DMS 273 (cell line): ENCODE measurements at regions not wholly inside any gene's neighbourhood (a gene's known extent, or its start where the extent isn't known, plus 50 kb on each side); places are given as distances from the start of the nearest gene placed in this dataset.

ENCODE experiments used
- DNase-seq: peaks from one replicate; lab custom pipeline; 2025; ENCODE audit not compliant: unreplicated experiment; lab: John Stamatoyannopoulos, UW

DNA sequence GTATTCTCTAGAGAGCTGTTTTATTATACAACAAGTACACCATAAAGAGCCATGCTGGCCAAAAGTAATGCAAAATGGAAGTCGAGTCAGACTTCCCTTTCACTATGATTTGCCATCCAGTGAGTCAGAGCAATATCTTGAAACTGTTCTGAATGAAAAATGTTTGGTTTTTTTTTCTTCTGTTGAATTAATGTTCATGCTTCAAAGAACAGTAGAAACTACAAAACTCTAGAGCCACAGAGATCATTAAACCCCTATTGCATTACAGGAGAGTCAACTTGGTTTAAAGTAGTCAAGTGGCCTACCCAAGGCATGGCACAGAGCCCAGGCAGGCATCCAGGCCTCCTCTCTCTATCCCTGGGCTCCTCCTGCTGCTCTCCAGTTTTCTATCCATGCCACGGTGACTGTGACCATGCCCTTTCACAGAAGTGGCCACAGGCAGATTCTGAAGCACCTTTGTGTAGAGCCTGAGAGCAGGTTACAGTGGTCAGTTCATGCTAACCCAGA, 358.9 kb downstream of the DEPDC1B start:
- DNase-seq: peak; percentile 29

DNA sequence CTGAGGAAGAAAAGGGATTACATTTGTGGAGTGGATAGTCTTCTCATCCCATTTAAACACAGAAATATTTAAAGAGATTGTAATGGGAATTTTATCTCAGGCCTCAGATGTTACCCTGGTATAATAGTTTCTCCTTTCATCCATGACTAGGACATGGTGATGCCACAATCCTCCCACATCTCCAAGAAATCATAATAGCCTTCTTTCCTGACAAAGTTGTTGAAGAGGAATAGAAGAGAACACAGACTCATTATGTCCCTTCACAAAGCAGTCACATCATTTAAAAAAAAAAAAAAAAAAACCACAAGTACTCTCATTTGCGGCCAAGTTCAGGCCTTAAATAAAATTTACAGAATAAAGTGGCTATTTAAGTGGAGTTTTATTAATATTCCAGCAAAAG, 359.6 kb downstream of the DEPDC1B start:
- DNase-seq: no peak

DNA sequence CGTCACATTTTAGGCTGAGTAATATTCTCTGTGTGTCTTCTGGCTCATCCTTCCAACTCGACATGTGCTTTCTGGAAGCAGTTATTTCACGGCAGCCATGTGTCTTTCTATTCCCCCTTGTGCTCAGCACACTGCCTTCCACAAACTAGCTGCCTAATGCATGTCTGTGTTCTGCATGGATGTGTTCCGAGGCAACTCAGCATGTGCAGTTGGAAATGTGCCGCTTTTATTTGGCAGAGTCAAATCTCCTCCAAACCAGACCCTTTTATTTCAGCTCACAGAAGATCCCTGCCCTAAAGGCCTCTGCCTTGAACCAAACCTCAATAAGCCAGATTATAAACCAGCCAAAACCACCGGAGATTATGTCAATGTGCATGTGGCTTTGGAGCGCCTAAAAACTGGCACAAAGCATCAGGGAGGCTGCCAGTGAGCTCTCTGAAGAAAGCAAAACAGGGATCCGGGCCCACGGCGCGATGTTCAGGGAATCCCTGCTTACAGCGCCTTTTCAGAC, 360.2 kb downstream of the DEPDC1B start:
- DNase-seq: no peak

DNA sequence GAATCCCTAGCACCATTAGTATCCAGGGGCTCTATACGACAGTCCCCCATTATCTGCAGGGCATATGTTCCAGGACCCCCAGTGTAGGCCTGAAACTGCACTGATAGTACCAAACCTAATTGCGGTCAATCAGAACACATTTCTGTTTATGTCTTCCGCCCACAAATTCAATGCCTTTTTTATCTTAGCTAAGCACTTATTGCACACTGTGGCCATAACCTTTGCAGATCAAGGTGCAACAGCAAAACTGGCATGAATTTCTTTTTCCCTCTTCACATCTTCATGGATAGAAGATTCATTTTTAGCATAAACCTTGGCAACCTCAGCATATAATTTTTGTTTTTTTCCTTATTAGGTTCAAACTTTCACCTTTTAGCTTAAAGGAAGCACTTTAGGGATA, 361.1 kb downstream of the DEPDC1B start:
- DNase-seq: no peak

DNA sequence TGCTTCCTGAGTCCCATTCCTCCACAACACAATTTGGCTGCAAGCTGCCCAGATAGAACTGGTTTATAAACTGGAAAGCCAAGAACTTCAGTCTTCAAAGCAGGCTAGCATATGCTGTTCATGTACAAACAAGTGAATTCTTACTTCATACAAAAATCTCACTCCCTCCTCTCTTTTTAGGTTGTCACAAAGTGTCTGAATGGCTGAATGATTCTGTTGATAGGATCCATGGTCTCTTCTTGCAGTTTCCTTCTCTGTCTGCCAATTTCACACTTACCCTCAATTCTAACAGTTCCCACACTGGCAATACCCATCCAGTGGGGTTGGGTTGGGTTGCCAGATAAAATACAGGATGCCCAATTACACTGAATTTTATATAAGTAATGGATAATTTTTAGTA, 363.5 kb downstream of the DEPDC1B start:
- no peak for DNase-seq

DNA sequence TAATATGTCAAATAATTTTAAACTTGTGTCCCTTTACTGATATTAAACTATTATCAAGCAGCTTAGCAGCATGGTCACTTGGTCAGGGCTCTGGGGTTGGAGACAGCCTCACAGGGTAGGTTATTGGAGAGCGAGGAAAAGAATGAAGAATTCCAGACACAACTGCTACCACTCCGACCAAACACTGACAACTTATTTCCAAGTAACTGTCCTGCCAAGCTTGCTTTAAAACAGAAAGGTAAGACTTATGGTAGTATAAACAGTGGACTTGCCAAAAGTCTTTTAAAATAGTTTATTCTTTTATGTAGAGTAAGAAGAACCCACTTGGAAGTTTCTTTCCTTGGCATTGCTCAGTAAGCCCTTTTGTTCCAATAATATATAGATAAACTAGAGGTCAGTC, 364.1 kb downstream of the DEPDC1B start:
- no peak for DNase-seq

DNA sequence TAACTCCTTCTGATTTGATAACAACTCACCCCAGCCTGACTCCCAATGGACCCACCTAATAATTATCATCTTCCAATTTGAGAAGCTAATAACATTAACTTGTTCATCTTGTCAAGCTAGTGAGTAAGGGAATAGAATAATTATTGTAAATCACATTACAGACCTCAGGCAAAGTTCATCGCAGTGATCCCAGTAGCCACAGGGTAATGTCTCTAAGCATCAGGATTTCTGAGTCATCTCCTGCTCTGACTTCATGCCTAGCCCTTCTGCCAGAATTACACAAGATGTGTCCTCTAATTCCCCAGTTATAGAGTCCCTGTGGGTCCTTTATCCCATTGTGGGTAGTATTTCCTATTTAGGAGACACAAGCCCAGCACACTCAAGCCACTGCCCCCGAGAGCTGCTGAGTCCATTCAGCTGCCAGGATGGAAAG, 365.7 kb downstream of the DEPDC1B start:
- no peak for DNase-seq

DNA sequence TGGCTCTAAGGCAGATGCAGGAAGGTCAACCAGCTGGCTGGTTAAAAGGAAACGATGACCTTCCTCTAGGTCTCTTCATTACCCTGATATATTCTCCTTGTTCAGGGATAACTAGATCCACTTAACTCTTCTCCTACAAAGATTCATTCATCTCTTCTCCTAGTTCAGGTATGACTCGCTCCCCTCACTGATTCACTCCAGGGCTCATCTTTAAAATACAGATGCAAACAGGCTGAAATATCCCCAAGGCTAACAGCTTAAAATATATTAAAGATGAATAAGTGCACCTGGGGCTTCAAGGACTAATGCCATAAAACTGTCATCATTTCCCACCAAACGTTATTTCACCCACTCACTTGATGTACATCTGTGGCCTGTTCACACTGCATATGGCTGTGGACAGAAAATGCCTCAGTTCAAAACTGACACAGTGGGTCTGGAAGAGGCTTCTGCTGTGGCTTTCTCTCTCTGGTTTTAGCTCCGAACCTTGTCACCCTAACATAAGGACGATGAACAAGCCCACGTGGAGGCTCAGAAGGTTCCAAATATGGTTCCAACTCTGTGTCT, 366.9 kb downstream of the DEPDC1B start:
- DNase-seq: no peak

DNA sequence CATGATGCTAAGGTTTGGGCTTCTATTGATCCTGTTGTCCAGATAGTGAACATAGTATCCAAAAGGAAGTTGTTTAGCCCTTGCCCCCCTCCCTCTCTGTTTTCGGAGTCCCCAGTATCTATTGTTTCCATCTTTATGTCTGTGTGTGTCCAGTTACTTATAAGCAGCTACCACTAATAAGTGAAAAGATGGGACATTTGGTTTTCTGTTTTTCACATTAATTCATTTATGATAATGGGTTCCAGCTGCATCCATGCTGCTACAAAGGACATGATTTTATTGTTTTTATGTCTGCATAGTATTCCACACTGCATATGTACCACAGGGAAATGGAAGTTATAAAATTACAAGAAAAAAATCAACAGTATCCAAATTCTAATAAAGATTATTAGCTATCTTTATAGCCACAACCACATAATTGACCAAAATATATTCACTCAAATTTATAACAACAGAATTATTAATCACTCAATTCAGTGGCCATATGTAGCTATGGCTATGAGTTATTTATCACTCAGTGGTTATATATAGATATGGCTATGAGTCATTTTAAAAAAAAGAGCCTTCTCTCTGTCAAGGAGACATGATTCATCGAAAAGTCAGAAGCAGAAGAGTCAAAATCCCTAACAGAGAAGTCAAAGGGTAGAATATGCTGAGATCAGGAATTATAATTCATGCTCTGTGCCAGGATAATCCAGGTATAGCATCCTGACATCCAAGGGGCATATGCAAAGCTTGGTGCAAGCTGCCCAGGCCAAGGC, 367.5 kb downstream of the DEPDC1B start:
- no peak for DNase-seq

DNA sequence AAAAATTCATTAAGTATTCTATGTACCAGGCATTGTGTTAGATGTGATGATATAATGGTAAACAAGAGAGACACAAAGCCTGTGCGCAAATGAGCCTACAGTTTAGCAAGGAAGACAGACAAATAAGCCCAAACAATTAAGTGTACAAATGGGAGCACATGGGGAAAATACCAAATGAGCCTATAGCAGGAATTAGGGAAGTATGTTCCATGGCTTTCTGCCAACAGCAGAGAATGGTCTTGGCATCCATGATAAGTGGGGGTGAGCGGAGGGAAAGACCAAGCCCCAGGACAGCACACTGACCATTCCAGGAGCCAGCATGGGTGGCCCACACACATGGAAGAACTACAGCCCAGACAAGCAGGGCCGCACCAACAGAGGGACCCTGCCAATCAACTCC, 369.7 kb downstream of the DEPDC1B start:
- DNase-seq: no peak

DNA sequence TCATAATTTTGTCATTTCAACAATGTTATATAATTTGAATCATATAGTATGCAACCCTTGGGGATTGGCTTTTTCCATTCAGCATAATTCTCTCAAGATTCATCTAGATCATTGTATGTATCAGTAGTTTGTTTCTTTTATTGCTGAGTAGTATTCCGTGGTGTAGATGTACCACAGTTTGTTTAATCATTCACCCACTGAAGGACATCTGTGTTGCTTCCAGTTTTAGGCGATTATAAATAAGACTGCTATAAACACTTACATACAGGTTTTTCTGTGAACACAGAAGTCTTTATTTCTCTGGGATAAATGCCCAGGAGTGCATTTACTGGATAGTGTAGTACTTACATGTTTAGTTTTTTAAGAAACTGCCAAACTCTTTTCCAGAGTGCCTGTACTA, 374.1 kb downstream of the DEPDC1B start:
- no peak for DNase-seq

DNA sequence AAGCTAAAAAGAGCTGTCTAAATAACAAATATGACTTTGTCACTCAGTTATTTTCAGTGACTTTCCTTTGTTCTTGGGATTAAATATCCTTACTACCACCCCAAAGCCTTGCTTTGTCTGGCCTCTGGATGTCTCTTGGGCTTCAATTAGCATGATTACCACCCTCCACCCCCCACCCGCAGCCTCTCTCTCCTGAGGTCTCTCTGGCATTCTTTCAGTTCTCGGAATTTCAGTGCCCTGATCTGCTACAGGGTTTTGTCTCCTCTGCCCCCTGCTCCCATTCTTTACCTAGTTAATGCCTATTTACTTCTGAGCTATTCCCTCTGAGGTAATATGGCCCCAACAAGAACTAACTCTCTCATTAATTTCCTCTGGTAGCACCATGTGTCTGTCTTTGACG, 376.4 kb downstream of the DEPDC1B start:
- DNase-seq: no peak

DNA sequence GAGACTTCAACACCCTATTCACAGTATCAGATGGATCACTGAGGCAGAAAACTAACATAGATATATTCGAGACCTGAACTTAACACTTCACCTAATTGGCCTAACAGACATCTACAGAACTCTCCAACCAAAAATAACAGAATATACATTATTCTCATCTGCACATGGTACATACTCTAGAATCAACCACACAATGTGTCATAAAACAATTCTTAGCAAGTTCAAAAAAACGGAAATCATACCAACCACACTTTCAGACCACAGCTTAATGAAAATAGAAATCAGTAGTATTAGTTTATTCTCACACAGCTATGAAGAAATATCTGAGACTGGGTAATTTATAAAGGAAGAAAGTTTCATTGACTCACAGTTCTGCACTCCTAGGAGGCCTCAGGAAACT, 387.9 kb downstream of the DEPDC1B start:
- no peak for DNase-seq

DNA sequence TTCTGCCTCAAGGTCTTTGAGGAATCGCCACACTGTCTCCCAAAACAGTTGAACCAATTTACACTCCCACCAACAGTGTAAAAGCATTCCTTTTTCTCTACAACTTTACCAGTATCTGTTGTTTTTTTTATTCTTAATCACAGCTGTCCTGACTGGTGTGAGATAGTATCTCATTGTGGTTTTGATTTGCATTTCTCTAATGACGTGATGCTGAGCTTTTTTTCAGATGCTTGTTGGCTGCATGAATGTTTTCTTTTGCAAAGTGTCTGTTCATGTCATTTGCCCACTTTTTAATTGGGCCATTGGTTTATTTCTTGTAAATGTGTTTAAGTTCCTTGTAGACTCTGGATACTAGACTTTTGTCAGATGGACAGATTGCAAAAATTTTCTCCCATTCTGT, 400.0 kb downstream of the DEPDC1B start:
- DNase-seq: peak; percentile 3

DNA sequence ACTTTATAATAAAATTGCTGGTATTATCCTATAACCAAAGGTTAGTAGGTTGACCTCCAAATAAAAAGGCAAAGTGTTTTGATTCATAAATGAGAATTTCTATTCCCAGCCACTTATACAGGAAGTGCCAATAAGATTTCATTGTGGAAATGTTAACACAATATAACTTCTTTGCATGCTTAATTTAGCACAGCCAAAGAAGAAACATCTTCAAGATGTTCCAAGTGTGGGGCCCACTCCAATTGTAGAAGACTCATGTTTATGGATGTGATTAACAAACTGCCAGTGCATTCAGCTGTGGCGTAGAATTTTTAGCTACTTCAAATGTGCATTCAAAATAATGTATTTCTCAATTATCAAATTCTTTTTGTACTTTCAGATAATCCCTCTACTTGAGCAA, 402.3 kb downstream of the DEPDC1B start:
- no peak for DNase-seq

DNA sequence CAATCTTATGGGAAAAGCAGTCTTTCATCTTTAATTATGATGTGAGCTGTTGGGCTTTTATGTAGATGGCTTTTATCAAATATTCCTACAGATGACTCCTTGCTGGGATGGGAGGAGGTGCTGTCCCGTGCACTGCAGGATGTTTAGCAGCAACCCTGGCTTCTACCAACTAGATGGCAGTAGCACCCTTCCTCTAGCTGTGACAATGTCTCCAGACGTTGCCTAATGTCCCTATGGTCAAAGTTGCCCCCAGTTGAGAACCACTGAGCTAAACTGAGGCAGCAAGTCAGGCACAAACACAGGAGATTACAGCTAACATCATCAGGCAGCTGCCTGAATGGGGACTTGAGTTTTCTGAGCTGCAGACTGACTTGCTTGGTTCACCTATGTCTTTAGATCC, 401.9 kb upstream of the PDE4D start:
- DNase-seq: peak; percentile 60

DNA sequence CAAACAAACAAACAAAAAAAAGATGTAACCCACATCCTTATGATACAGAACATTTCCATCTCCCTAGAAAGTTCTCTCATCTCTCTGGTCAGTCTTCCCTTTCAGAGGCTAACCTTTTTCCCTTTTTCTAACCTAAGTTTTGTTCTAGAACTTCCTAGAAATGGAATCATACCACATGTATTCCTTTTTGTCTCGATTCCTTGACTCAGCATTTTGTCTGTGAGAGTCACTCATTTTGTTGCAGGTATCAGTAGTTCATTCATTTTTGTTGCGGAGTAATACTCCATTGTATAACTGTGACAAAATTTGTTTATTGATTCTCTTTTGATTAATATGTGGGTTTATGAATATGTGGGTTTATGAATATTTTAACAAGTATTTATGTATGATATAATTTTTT, 400.0 kb upstream of the PDE4D start:
- DNase-seq: no peak

DNA sequence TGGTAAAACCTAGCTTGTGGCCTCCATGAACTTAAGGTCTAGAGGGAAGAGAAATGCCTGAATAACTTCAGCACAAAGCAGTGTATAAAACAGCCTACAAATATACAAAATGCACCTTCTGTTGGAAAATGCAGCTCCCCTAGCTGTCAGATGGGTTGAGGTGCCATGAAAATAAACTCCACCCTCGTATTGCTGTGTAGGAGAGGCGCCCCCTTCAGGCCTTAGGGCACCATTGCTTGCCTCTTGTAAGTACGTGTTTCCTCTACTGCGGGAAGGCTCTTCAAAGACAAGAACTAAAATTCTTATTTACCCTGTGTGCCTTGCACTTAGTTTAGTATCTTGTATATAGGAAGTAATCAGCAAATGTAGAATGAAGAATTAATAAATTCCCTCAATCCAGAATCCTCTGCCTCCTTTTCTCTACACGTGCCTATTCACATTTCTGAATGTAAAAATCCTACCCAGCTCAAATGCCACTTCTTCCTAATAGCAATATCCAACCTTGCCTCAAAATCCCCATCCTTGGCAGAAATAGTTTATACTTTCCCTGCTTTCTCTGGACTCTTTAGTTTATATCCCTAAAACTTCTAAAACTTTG, 393.7 kb upstream of the PDE4D start:
- peak; percentile 88 for DNase-seq

DNA sequence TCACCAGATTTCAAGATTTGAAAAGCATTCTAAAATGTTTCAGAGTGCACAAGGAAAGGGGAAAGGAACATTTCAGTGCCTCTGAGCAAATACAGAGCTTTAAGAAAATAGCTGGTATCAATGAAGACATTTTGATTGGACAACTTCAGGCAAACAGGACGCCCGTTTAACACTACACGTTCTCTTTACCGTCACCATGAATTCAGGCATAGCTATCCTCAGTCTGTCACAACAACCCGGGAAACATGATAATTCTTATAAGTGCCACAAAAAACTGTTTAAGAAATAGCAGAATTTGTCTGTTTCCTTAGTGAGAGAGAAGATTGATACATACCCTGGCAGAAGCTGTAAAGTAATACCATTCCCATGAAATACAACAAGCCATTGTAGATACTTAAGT, 392.4 kb upstream of the PDE4D start:
- no peak for DNase-seq

DNA sequence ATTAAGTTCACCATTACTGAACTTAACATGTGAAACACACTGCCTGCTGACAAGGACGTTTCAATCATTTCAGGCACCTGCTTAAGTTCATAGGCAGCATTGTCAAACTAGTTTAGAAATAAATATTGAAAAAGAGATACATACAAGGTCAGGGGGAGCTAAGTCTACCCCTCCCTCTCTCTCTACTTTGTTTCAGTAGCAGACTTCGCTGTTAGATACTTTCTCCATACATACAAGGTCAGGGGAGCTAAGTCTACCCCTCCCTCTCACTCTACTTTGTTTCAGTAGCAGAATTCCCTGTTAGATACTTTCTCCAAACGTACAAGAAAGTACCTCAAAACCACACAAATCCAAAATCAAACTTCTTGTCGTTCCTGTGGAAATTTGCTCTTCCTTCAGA, 387.4 kb upstream of the PDE4D start:
- no peak for DNase-seq

DNA sequence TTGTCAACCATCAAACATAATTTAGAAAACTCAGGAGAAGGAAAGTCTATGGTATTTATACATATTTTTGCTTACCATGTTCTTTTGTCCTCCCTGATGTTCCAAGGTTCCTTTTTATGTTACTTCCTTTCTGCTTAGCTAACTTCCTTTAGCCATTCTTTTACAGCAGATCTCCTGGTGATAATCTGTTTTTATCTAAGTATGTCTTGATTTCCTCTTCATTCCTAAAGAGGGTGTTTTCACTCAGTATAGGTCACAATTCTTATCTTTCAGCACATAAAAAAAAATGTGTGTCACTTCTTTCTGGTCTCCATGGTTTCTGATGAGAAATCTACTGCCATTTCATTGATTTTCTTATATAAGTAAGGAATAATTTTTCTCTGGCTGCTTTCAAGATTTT, 384.4 kb upstream of the PDE4D start:
- DNase-seq: no peak

DNA sequence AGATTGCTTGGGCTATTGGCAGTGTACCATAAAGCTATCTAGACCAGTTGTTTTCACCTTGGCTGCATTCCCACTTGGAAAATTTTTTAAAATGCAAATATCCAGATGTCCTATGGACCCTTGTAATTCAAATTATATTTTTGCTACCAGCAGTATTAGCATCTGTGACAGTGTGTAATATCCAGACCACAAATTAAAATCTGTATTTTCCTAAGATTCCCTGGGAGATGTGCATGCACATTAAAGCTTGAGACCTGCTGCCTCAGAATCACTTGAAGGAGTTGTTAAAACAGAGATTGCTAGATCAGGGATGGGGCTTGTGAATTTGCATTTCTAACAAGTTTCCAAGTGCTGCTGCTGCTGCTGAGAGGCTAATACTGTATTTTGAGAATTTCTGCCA, 381.2 kb upstream of the PDE4D start:
- peak; percentile 82 for DNase-seq
